ENCODE measurements at regions not wholly inside any gene's neighbourhood (a gene's known extent, or its start where the extent isn't known, plus 50 kb on each side); places are given as distances from the start of the nearest gene placed in this dataset.
"Not testable (repeated sequence)": the region's sequence is repeated elsewhere in the genome, so short reads cannot be mapped to it uniquely, and the experiment has no call there.

- DNase-seq: no peak
- H3K4me3 ChIP-seq: no peak overlapping the region
- no peak overlapping the region for H3K27ac ChIP-seq
- no peaks in the 10 kb centered on the region for H3K36me3 ChIP-seq (replicated peaks in 1 of 2)
- intact Hi-C loops (cut with DNase I): no loop called here
- no peaks in the 10 kb centered on the region for H3K27me3 ChIP-seq
- no peak for TF ChIP-seq POLR2A (IDR thresholded peaks at IDR 0.05)
- TF ChIP-seq CTCF (IDR thresholded peaks at IDR 0.05): no peak
- no peaks in the 10 kb centered on the region for H3K9me3 ChIP-seq (replicated peaks in 1 of 3)
- no peaks in the 10 kb centered on the region for H3K4me1 ChIP-seq (replicated peaks in 1 of 2)
Measured at GRCh38 chr1:238331557-238331956, 440.8 kb upstream of the ZP4 start.

GRCh38 chr1:238329671-238330070 is 438.9 kb upstream of the ZP4 start:
- no peak for DNase-seq
- Histone ChIP-seq H3K9me3 (replicated peaks in 1 of 3) (no peaks in the 10 kb centered on the region), H3K4me3 (no peak overlapping the region), H3K27ac (no peak overlapping the region), H3K36me3 (replicated peaks in 1 of 2) (no peaks in the 10 kb centered on the region), H3K4me1 (replicated peaks in 1 of 2) (no peaks in the 10 kb centered on the region), H3K27me3 (no peaks in the 10 kb centered on the region)
- TF ChIP-seq POLR2A (IDR thresholded peaks at IDR 0.05): no peak
- WGBS, 4 donors: 51 to 90% (median 74%) methylated on average over 1 of the region's 1 CpG
- intact Hi-C loops (cut with DNase I): no loop called here

GRCh38 chr1:238327033-238327432 is 436.3 kb upstream of the ZP4 start:
- H3K27me3 ChIP-seq; H3K27ac ChIP-seq; H3K36me3 ChIP-seq (replicated peaks in 1 of 2); intact Hi-C loops (cut with DNase I); H3K4me3 ChIP-seq; DNase-seq; H3K4me1 ChIP-seq (replicated peaks in 1 of 2); H3K9me3 ChIP-seq (replicated peaks in 1 of 3): not testable (repeated sequence)
- WGBS, 4 donors: 89 to 97% (median 94%) methylated on average over 5 to 22 of the region's 22 CpGs

GRCh38 chr1:238326479-238326878 is 435.8 kb upstream of the ZP4 start:
- H3K27me3 ChIP-seq; H3K27ac ChIP-seq; DNase-seq; H3K4me1 ChIP-seq (replicated peaks in 1 of 2); H3K36me3 ChIP-seq (replicated peaks in 1 of 2); H3K9me3 ChIP-seq (replicated peaks in 1 of 3); H3K4me3 ChIP-seq; intact Hi-C loops (cut with DNase I): not testable (repeated sequence)
- 77 to 91% (median 88%) methylated on average over 9 of the region's 9 CpGs for WGBS, 4 donors

- Histone ChIP-seq H3K27ac (no peak overlapping the region), H3K4me1 (replicated peaks in 1 of 2) (no peaks in the 10 kb centered on the region), H3K36me3 (replicated peaks in 1 of 2) (no peaks in the 10 kb centered on the region), H3K27me3 (no peaks in the 10 kb centered on the region), H3K9me3 (replicated peaks in 1 of 3) (no peaks in the 10 kb centered on the region), H3K4me3 (no peak overlapping the region)
- 66 to 75% (median 72%) methylated on average over 9 of the region's 9 CpGs for WGBS, 4 donors
- no peak for TF ChIP-seq POLR2A (IDR thresholded peaks at IDR 0.05)
- TF ChIP-seq CTCF (IDR thresholded peaks at IDR 0.05): no peak
- intact Hi-C loops (cut with DNase I): no loop called here
- DNase-seq: no peak
Measured at GRCh38 chr1:238324211-238324864, 433.6 kb upstream of the ZP4 start.

GRCh38 chr1:238323490-238323889 is 432.8 kb upstream of the ZP4 start:
- Histone ChIP-seq H3K27me3 (no peaks in the 10 kb centered on the region), H3K36me3 (replicated peaks in 1 of 2) (no peaks in the 10 kb centered on the region), H3K9me3 (replicated peaks in 1 of 3) (no peaks in the 10 kb centered on the region), H3K4me1 (replicated peaks in 1 of 2) (no peaks in the 10 kb centered on the region), H3K4me3 (no peak overlapping the region), H3K27ac (no peak overlapping the region)
- no peak for TF ChIP-seq CTCF (IDR thresholded peaks at IDR 0.05)
- TF ChIP-seq POLR2A (IDR thresholded peaks at IDR 0.05): no peak
- no peak for DNase-seq
- 83 to 90% (median 85%) methylated on average over 3 of the region's 3 CpGs for WGBS, 4 donors
- intact Hi-C loops (cut with DNase I): no loop called here

Measured in adrenal gland (tissue), 9 donors.